PFSK-1 (cell line): ENCODE measurements at regions not wholly inside any gene's neighbourhood (a gene's known extent, or its start where the extent isn't known, plus 50 kb on each side); places are given as distances from the start of the nearest gene placed in this dataset.

ENCODE experiments used
- FOXP2 ChIP-seq: optimal IDR thresholded peaks from 2 replicates; pipeline ENCODE3; 2011; ENCODE audit warnings: borderline replicate concordance, control low read depth, inconsistent platforms; ENCODE audit not compliant: insufficient read depth; ENCODE audit errors: extremely low read length, extremely low read depth
- POLR2AphosphoS5 ChIP-seq: IDR thresholded peaks from 2 replicates; pipeline ENCODE4 v1.6.1; 2012; ENCODE audit warnings: low read depth, mild to moderate bottlenecking, control low read depth, low read length, moderate library complexity
- SIN3A ChIP-seq: IDR thresholded peaks from 2 replicates; pipeline ENCODE4 v1.6.1; 2012; ENCODE audit warnings: mild to moderate bottlenecking, low read length, moderate library complexity, borderline replicate concordance; ENCODE audit not compliant: insufficient read depth
- TAF1 ChIP-seq: IDR thresholded peaks from 2 replicates; pipeline ENCODE4 v1.6.1; 2012; ENCODE audit warnings: low read length, control low read depth, borderline replicate concordance; ENCODE audit not compliant: insufficient read depth
- TF ChIP-seq, protein P1 (sequence below), 2 experiments: IDR thresholded peaks; 2 replicates each; pipeline versions ENCODE4 v1.6.1 to v1.8.0; 2011 to 2012; ENCODE audit warnings: low read depth in 2 of 2, low read length in 2 of 2, control low read depth in 1 of 2, inconsistent platforms in 1 of 2, mild to moderate bottlenecking in 1 of 2, moderate library complexity in 1 of 2; ENCODE audit not compliant: insufficient read depth in 1 of 2

DNA sequence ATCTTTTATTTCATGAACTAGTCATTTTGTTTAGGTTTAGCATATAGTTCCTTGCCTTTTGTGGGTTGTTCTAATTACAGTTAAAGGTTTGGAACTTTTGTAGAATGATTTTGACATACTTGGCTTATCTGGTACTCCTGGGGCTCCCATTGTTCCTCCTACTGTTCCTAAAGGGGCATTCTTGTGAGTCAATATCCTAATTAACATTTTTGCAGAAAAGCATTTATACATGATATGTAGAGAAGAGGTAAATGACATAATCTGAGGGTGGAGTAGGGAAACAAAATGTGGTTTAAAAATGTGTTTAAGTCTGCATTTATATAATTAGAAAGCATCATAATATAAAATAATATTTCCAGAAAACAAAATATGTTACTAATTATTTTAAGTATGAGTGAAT lies 529.2 kb downstream of the FAT4 start:
- TF ChIP-seq POLR2AphosphoS5 (no peak), SIN3A (no peak), TAF1 (no peak), FOXP2 (no peak)
- TF ChIP-seq, protein P1, sequence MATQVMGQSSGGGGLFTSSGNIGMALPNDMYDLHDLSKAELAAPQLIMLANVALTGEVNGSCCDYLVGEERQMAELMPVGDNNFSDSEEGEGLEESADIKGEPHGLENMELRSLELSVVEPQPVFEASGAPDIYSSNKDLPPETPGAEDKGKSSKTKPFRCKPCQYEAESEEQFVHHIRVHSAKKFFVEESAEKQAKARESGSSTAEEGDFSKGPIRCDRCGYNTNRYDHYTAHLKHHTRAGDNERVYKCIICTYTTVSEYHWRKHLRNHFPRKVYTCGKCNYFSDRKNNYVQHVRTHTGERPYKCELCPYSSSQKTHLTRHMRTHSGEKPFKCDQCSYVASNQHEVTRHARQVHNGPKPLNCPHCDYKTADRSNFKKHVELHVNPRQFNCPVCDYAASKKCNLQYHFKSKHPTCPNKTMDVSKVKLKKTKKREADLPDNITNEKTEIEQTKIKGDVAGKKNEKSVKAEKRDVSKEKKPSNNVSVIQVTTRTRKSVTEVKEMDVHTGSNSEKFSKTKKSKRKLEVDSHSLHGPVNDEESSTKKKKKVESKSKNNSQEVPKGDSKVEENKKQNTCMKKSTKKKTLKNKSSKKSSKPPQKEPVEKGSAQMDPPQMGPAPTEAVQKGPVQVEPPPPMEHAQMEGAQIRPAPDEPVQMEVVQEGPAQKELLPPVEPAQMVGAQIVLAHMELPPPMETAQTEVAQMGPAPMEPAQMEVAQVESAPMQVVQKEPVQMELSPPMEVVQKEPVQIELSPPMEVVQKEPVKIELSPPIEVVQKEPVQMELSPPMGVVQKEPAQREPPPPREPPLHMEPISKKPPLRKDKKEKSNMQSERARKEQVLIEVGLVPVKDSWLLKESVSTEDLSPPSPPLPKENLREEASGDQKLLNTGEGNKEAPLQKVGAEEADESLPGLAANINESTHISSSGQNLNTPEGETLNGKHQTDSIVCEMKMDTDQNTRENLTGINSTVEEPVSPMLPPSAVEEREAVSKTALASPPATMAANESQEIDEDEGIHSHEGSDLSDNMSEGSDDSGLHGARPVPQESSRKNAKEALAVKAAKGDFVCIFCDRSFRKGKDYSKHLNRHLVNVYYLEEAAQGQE (IDR thresholded peaks at IDR 0.05; ENCODE audit: insufficient read depth in 1 of 2, low read depth in 2 of 2, low read length in 2 of 2), result no peak
